Karpas-422 (cell line): ENCODE measurements at regions not wholly inside any gene's neighbourhood (a gene's known extent, or its start where the extent isn't known, plus 50 kb on each side); places are given as distances from the start of the nearest gene placed in this dataset.

Experiments
- DNase-seq: peaks from one replicate; pipeline ENCODE4 v3.0.0-alpha.2; 2015
- H2AFZ ChIP-seq: fragments of 200-600 bp; sonication (generic); 2 replicates; pipeline ENCODE4 v1.6.1; 2014; ENCODE audit warnings: antibody characterized with exemption, low read length, mixed read lengths
- H3K27ac ChIP-seq: fragments of 200-600 bp; sonication (generic); 2 replicates; pipeline ENCODE4 v1.5.1; 2014; ENCODE audit warnings: mild to moderate bottlenecking, low read length, moderate library complexity
- H3K27me3 ChIP-seq: fragments of 200-600 bp; sonication (generic); 2 replicates; pipeline ENCODE4 v1.6.1; 2014; ENCODE audit warnings: low read length, mixed read lengths
- H3K36me3 ChIP-seq: fragments of 200-600 bp; sonication (generic); 2 replicates; pipeline ENCODE4 v1.6.1; 2014; ENCODE audit warnings: low read length, mixed read lengths; ENCODE audit not compliant: insufficient read depth
- H3K4me1 ChIP-seq: fragments of 200-600 bp; sonication (generic); 2 replicates; pipeline ENCODE4 v1.6.1; 2014; ENCODE audit warnings: mild to moderate bottlenecking, low read length, mixed read lengths
- H3K4me2 ChIP-seq: fragments of 200-600 bp; sonication (generic); 2 replicates; pipeline ENCODE4 v1.6.1; 2014; ENCODE audit warnings: low read length, low read depth, mild to moderate bottlenecking; ENCODE audit not compliant: poor library complexity, severe bottlenecking
- H3K4me3 ChIP-seq: fragments of 200-600 bp; sonication (generic); 2 replicates; pipeline ENCODE4 v1.5.1; 2014; ENCODE audit warnings: mild to moderate bottlenecking, antibody characterized with exemption, low read length, mixed read lengths
- H3K79me2 ChIP-seq: fragments of 200-600 bp; sonication (generic); 2 replicates; pipeline ENCODE4 v1.6.1; 2014; ENCODE audit warnings: mild to moderate bottlenecking, low read length, mixed read lengths
- H3K9ac ChIP-seq: fragments of 200-600 bp; sonication (generic); 2 replicates; pipeline ENCODE4 v1.6.0; 2014; ENCODE audit warnings: low read length
- H3K9me2 ChIP-seq: fragments of 200-600 bp; sonication (generic), shearing (Covaris generic); replicated peaks from 2 replicates; pipeline ENCODE4 v1.6.0; 2014; ENCODE audit warnings: mild to moderate bottlenecking, low read length, moderate library complexity; ENCODE audit not compliant: insufficient read depth
- H3K9me3 ChIP-seq: fragments of 300-700, 200-600 bp; sonication (generic); 2 replicates; pipeline ENCODE4 v1.6.1; 2014; ENCODE audit warnings: low read length, mixed read lengths
- H4K20me1 ChIP-seq: fragments of 200-600 bp; sonication (generic); 2 replicates; pipeline ENCODE4 v1.6.1; 2014; ENCODE audit warnings: mild to moderate bottlenecking, antibody characterized with exemption, low read length, low read depth; ENCODE audit not compliant: insufficient read depth

- no peaks in the 10 kb centered on the region for H4K20me1 ChIP-seq
- H3K4me3 ChIP-seq: no peak overlapping the region
- no peak overlapping the region for H2AFZ ChIP-seq
- no peak for DNase-seq
- no peaks in the 10 kb centered on the region for H3K9me2 ChIP-seq
- H3K9me3 ChIP-seq: no peaks in the 10 kb centered on the region
- no peak overlapping the region for H3K9ac ChIP-seq
- H3K79me2 ChIP-seq: no peaks in the 10 kb centered on the region
- H3K4me1 ChIP-seq: no peaks in the 10 kb centered on the region
- H3K27me3 ChIP-seq: no peaks in the 10 kb centered on the region
- no peaks in the 10 kb centered on the region for H3K36me3 ChIP-seq
- H3K27ac ChIP-seq: no peak overlapping the region
- H3K4me2 ChIP-seq: no peak overlapping the region
Measured at GRCh38 chr1:55947446-55947845, 631.9 kb downstream of the PLPP3 start.

GRCh38 chr1:55943721-55944435 is 635.5 kb downstream of the PLPP3 start:
- no peaks in the 10 kb centered on the region for H3K36me3 ChIP-seq
- no peak for DNase-seq
- H4K20me1 ChIP-seq: no peaks in the 10 kb centered on the region
- H3K4me1 ChIP-seq: no peaks in the 10 kb centered on the region
- H3K9me2 ChIP-seq: no peaks in the 10 kb centered on the region
- H3K9ac ChIP-seq: no peak overlapping the region
- H3K27me3 ChIP-seq: no peaks in the 10 kb centered on the region
- no peaks in the 10 kb centered on the region for H3K79me2 ChIP-seq
- H3K27ac ChIP-seq: no peak overlapping the region
- H3K4me3 ChIP-seq: no peak overlapping the region
- no peak overlapping the region for H3K4me2 ChIP-seq
- no peaks in the 10 kb centered on the region for H3K9me3 ChIP-seq
- no peak overlapping the region for H2AFZ ChIP-seq

GRCh38 chr1:55943012-55943411 is 636.4 kb downstream of the PLPP3 start:
- DNase-seq: no peak
- H3K27me3 ChIP-seq: no peaks in the 10 kb centered on the region

GRCh38 chr1:55939866-55940265 is 639.5 kb downstream of the PLPP3 start:
- Histone ChIP-seq H3K9me3 (no peaks in the 10 kb centered on the region), H3K36me3 (no peaks in the 10 kb centered on the region), H3K4me1 (no peaks in the 10 kb centered on the region), H4K20me1 (no peaks in the 10 kb centered on the region), H3K4me3 (no peak overlapping the region), H3K9ac (no peak overlapping the region), H3K4me2 (no peak overlapping the region), H3K27ac (no peak overlapping the region), H3K9me2 (no peaks in the 10 kb centered on the region), H3K27me3 (no peaks in the 10 kb centered on the region), H3K79me2 (no peaks in the 10 kb centered on the region), H2AFZ (no peak overlapping the region)
- DNase-seq: no peak

More at GRCh38 chr1:55943012-55943411, 636.4 kb downstream of the PLPP3 start:
- H3K4me2 ChIP-seq: no peak overlapping the region
- no peaks in the 10 kb centered on the region for H4K20me1 ChIP-seq
- no peak overlapping the region for H3K4me3 ChIP-seq
- H3K27ac ChIP-seq: no peak overlapping the region
- H3K9me2 ChIP-seq: no peaks in the 10 kb centered on the region
- no peaks in the 10 kb centered on the region for H3K79me2 ChIP-seq
- no peaks in the 10 kb centered on the region for H3K9me3 ChIP-seq
- no peaks in the 10 kb centered on the region for H3K4me1 ChIP-seq
- no peak overlapping the region for H3K9ac ChIP-seq
- no peaks in the 10 kb centered on the region for H3K36me3 ChIP-seq
- no peak overlapping the region for H2AFZ ChIP-seq

- no peak overlapping the region for H3K4me3 ChIP-seq
- H3K4me1 ChIP-seq: no peaks in the 10 kb centered on the region
- no peaks in the 10 kb centered on the region for H3K27me3 ChIP-seq
- no peaks in the 10 kb centered on the region for H4K20me1 ChIP-seq
- no peak for DNase-seq
- no peak overlapping the region for H3K4me2 ChIP-seq
- H2AFZ ChIP-seq: no peak overlapping the region
- H3K9ac ChIP-seq: no peak overlapping the region
- no peaks in the 10 kb centered on the region for H3K36me3 ChIP-seq
- no peak overlapping the region for H3K27ac ChIP-seq
- no peaks in the 10 kb centered on the region for H3K9me2 ChIP-seq
- no peaks in the 10 kb centered on the region for H3K79me2 ChIP-seq
- no peaks in the 10 kb centered on the region for H3K9me3 ChIP-seq
Measured at GRCh38 chr1:55938861-55939260, 640.5 kb downstream of the PLPP3 start.

- no peak overlapping the region for H3K4me3 ChIP-seq
- H3K27me3 ChIP-seq: no peaks in the 10 kb centered on the region
- H3K36me3 ChIP-seq: no peaks in the 10 kb centered on the region
- no peak overlapping the region for H3K4me2 ChIP-seq
- no peak for DNase-seq
- no peaks in the 10 kb centered on the region for H3K79me2 ChIP-seq
- H3K9ac ChIP-seq: no peak overlapping the region
- no peaks in the 10 kb centered on the region for H4K20me1 ChIP-seq
- H3K9me2 ChIP-seq: no peaks in the 10 kb centered on the region
- H2AFZ ChIP-seq: no peak overlapping the region
- no peak overlapping the region for H3K27ac ChIP-seq
- no peaks in the 10 kb centered on the region for H3K9me3 ChIP-seq
- H3K4me1 ChIP-seq: no peaks in the 10 kb centered on the region
Measured at GRCh38 chr1:55938376-55938850, 641.0 kb downstream of the PLPP3 start.

GRCh38 chr1:55937840-55938375 is 641.5 kb downstream of the PLPP3 start:
- H3K4me2 ChIP-seq: no peak overlapping the region
- H3K9me2 ChIP-seq: no peaks in the 10 kb centered on the region
- no peaks in the 10 kb centered on the region for H3K9me3 ChIP-seq
- H3K4me1 ChIP-seq: no peaks in the 10 kb centered on the region
- no peaks in the 10 kb centered on the region for H4K20me1 ChIP-seq
- no peaks in the 10 kb centered on the region for H3K27me3 ChIP-seq
- H2AFZ ChIP-seq: no peak overlapping the region
- H3K4me3 ChIP-seq: no peak overlapping the region
- no peak overlapping the region for H3K9ac ChIP-seq
- H3K27ac ChIP-seq: no peak overlapping the region
- H3K79me2 ChIP-seq: no peaks in the 10 kb centered on the region
- no peaks in the 10 kb centered on the region for H3K36me3 ChIP-seq
- DNase-seq: no peak

GRCh38 chr1:55935236-55935635 is 644.1 kb downstream of the PLPP3 start:
- H3K9me2 ChIP-seq: no peaks in the 10 kb centered on the region

More at GRCh38 chr1:55935236-55935635, 644.1 kb downstream of the PLPP3 start:
- H4K20me1 ChIP-seq: no peaks in the 10 kb centered on the region
- H3K36me3 ChIP-seq: no peaks in the 10 kb centered on the region
- H3K4me3 ChIP-seq: no peak overlapping the region
- no peaks in the 10 kb centered on the region for H3K9me3 ChIP-seq
- H3K27me3 ChIP-seq: no peaks in the 10 kb centered on the region
- no peaks in the 10 kb centered on the region for H3K4me1 ChIP-seq
- no peak overlapping the region for H3K4me2 ChIP-seq
- H3K27ac ChIP-seq: no peak overlapping the region
- H3K79me2 ChIP-seq: no peaks in the 10 kb centered on the region
- H2AFZ ChIP-seq: no peak overlapping the region
- no peak overlapping the region for H3K9ac ChIP-seq
- DNase-seq: no peak
